HepG2 (cell line): ENCODE measurements at regions not wholly inside any gene's neighbourhood (a gene's known extent, or its start where the extent isn't known, plus 50 kb on each side); places are given as distances from the start of the nearest gene placed in this dataset.

Source experiments
- CEBPG ChIP-seq: IDR thresholded peaks from 2 replicates; pipeline ENCODE4 v1.6.1; 2016
- CHD4 ChIP-seq: fragments of 200-600 bp; sonication (generic); IDR thresholded peaks from 2 replicates; pipeline ENCODE4 v1.7.0; 2017; ENCODE audit warnings: mild to moderate bottlenecking, low read length, borderline replicate concordance
- E2F1 ChIP-seq: sonication (generic); formaldehyde crosslinking; IDR thresholded peaks from 2 replicates; pipeline ENCODE4 v1.5.0; 2020; ENCODE audit warnings: missing genetic modification reagents
- ELF3 ChIP-seq: IDR thresholded peaks from 2 replicates; pipeline ENCODE4 v1.6.1; 2016; ENCODE audit warnings: missing genetic modification reagents, missing compliant biosample characterization
- FOXK1 ChIP-seq: sonication (generic); formaldehyde crosslinking; IDR thresholded peaks from 2 replicates; pipeline ENCODE4 v1.4.0; 2020; ENCODE audit warnings: low read depth, missing genetic modification reagents, borderline replicate concordance
- HBP1 ChIP-seq: IDR thresholded peaks from 2 replicates; pipeline ENCODE4 v1.6.1; 2016; ENCODE audit warnings: low read depth, control low read depth
- HNF1B ChIP-seq: sonication (generic); formaldehyde crosslinking; IDR thresholded peaks from 2 replicates; pipeline ENCODE4 v1.5.1; 2020; ENCODE audit warnings: mild to moderate bottlenecking, moderate library complexity, missing genetic modification reagents
- MYNN ChIP-seq: sonication (generic); formaldehyde crosslinking; IDR thresholded peaks from 2 replicates; pipeline ENCODE4 v1.4.0; 2020; ENCODE audit warnings: mild to moderate bottlenecking, low read depth, missing genetic modification reagents
- NCOA1 ChIP-seq: sonication (generic); formaldehyde crosslinking; IDR thresholded peaks from 2 replicates; pipeline ENCODE4 v1.9.0; 2021; ENCODE audit warnings: missing genetic modification reagents
- NR2F2 ChIP-seq: IDR thresholded peaks from 2 replicates; pipeline ENCODE4 v1.6.1; 2012; ENCODE audit warnings: low read depth, inconsistent platforms, borderline replicate concordance
- PRDM10 ChIP-seq: sonication (generic); formaldehyde crosslinking; IDR thresholded peaks from 2 replicates; pipeline ENCODE4 v1.4.0; 2020; ENCODE audit warnings: low read depth, missing genetic modification reagents
- RARA ChIP-seq: IDR thresholded peaks from 2 replicates; pipeline ENCODE4 v1.6.1; 2016; ENCODE audit warnings: missing genetic modification reagents, missing compliant biosample characterization
- SATB2 ChIP-seq: sonication (generic); formaldehyde crosslinking; IDR thresholded peaks from 2 replicates; pipeline ENCODE4 v1.5.0; 2020; ENCODE audit warnings: missing genetic modification reagents
- SMYD3 ChIP-seq: sonication (generic); formaldehyde crosslinking; IDR thresholded peaks from 2 replicates; pipeline ENCODE4 v1.8.1; 2023; ENCODE audit warnings: mild to moderate bottlenecking, missing genetic modification reagents
- SOX13 ChIP-seq, 3 experiments: fragments of 450-650 bp in 1 of 3; sonication (generic) in 1 of 3; formaldehyde crosslinking in 1 of 3; IDR thresholded peaks in 2 of 3; conservative IDR thresholded peaks in 1 of 3; 2 replicates each; pipeline versions ENCODE4 v1.5.0 to v1.6.1; 2016 to 2020; ENCODE audit warnings: antibody characterized with exemption in 1 of 3, mild to moderate bottlenecking in 1 of 3, missing compliant biosample characterization in 1 of 3, missing genetic modification reagents in 1 of 3, moderate library complexity in 1 of 3
- WIZ ChIP-seq: sonication (generic); formaldehyde crosslinking; IDR thresholded peaks from 2 replicates; pipeline ENCODE4 v1.5.1; 2020; ENCODE audit warnings: mild to moderate bottlenecking, missing genetic modification reagents
- ZBTB21 ChIP-seq: sonication (generic); formaldehyde crosslinking; IDR thresholded peaks from 2 replicates; pipeline ENCODE4 v1.4.0; 2020; ENCODE audit warnings: missing genetic modification reagents
- ZIK1 ChIP-seq: sonication (generic); formaldehyde crosslinking; IDR thresholded peaks from 2 replicates; pipeline ENCODE4 v1.5.0; 2020; ENCODE audit warnings: mild to moderate bottlenecking, low read depth, missing genetic modification reagents, borderline replicate concordance
- ZNF33A ChIP-seq: sonication (generic); formaldehyde crosslinking; IDR thresholded peaks from 2 replicates; pipeline ENCODE4 v1.5.1; 2020; ENCODE audit warnings: missing genetic modification reagents, mild to moderate bottlenecking, moderate library complexity, borderline replicate concordance
- ZNF607 ChIP-seq: sonication (generic); formaldehyde crosslinking; IDR thresholded peaks from 2 replicates; pipeline ENCODE4 v1.5.1; 2020; ENCODE audit warnings: missing genetic modification reagents, mild to moderate bottlenecking, borderline replicate concordance
- ZNF615 ChIP-seq: sonication (generic); formaldehyde crosslinking; IDR thresholded peaks from 2 replicates; pipeline ENCODE4 v1.5.0; 2020; ENCODE audit warnings: mild to moderate bottlenecking, missing genetic modification reagents, borderline replicate concordance

GRCh38 chr1:121522061-121522759 is 337.4 kb downstream of the SRGAP2C start (continued):
- TF ChIP-seq HBP1 (CRISPR knock-in tag): no peak
- TF ChIP-seq SATB2 (CRISPR knock-in tag): peak; percentile 98
- TF ChIP-seq HNF1B (CRISPR knock-in tag): peak; percentile 99
- no peak for TF ChIP-seq ZIK1 (CRISPR knock-in tag)
- peak; percentile 62 for TF ChIP-seq SOX13 (IDR thresholded peaks at IDR 0.05)
- peak in 1 of 2 experiments; percentile 90; a peak in 2 of 4 replicates for TF ChIP-seq SOX13 (CRISPR knock-in tag; conservative IDR thresholded peaks at IDR 0.05 in 1 of 2, IDR thresholded peaks at IDR 0.05 in 1 of 2)
- TF ChIP-seq SMYD3 (CRISPR knock-in tag): no peak
- no peak for TF ChIP-seq WIZ
- 0 out of 2 replicates have a peak, but pooled peaks have one; percentile 38 for TF ChIP-seq ZNF607
- peak; percentile 52; the same call in 1 of the 2 replicates for TF ChIP-seq FOXK1 (CRISPR knock-in tag)
- TF ChIP-seq MYNN (CRISPR knock-in tag): no peak
- TF ChIP-seq ELF3 (CRISPR knock-in tag): peak; percentile 70; the same call in 1 of the 2 replicates
- peak; percentile 99 for TF ChIP-seq CHD4
- TF ChIP-seq RARA: peak; percentile 95
- no peak for TF ChIP-seq ZNF33A
- peak; percentile 95 for TF ChIP-seq CEBPG (CRISPR knock-in tag)
- no peak; the same call in 1 of the 2 replicates for TF ChIP-seq E2F1 (CRISPR knock-in tag)
- 0 out of 2 replicates have a peak, but pooled peaks have one; percentile 16 for TF ChIP-seq ZBTB21 (CRISPR knock-in tag)
- TF ChIP-seq ZNF615 (CRISPR knock-in tag): no peak
- no peak for TF ChIP-seq NCOA1
- peak; percentile 41; the same call in 1 of the 2 replicates for TF ChIP-seq PRDM10
- TF ChIP-seq NR2F2: peak; percentile 83
